GM21619 (cell line): ENCODE measurements at regions not wholly inside any gene's neighbourhood (a gene's known extent, or its start where the extent isn't known, plus 50 kb on each side); places are given as distances from the start of the nearest gene placed in this dataset.

Experiments
- ATAC-seq: cut with Tn5 transposase; IDR thresholded peaks from one replicate; pipeline ENCODE4 v1.9.1; 2021; ENCODE audit not compliant: unreplicated experiment

- no peak for ATAC-seq
Observed at GRCh38 chr1:172946814-172947507, 103.8 kb downstream of the TNFSF18 start.

- no peak for ATAC-seq
Observed at GRCh38 chr1:172948457-172948856, 102.3 kb downstream of the TNFSF18 start.

- no peak for ATAC-seq
Observed at GRCh38 chr1:172949096-172949495, 101.6 kb downstream of the TNFSF18 start.

GRCh38 chr1:172950528-172950927, 100.2 kb downstream of the TNFSF18 start:
- ATAC-seq, result no peak

GRCh38 chr1:172951730-172952365, 98.9 kb downstream of the TNFSF18 start:
- no peak for ATAC-seq

- no peak for ATAC-seq
Observed at GRCh38 chr1:172952516-172952915, 98.2 kb downstream of the TNFSF18 start.

- ATAC-seq, result no peak
Observed at GRCh38 chr1:172954476-172955150, 96.1 kb downstream of the TNFSF18 start.

- no peak for ATAC-seq
Observed at GRCh38 chr1:172955161-172955815, 95.5 kb downstream of the TNFSF18 start.

- ATAC-seq, result no peak
Observed at GRCh38 chr1:172956871-172957270, 93.9 kb downstream of the TNFSF18 start.

- no peak for ATAC-seq
Observed at GRCh38 chr1:172957491-172957890, 93.2 kb downstream of the TNFSF18 start.

GRCh38 chr1:172959571-172959970, 91.2 kb downstream of the TNFSF18 start:
- ATAC-seq, result no peak

GRCh38 chr1:172960019-172960418, 90.7 kb downstream of the TNFSF18 start:
- no peak for ATAC-seq

- no peak for ATAC-seq
Observed at GRCh38 chr1:172960454-172961208, 90.1 kb downstream of the TNFSF18 start.

- no peak for ATAC-seq
Observed at GRCh38 chr1:172964864-172965263, 85.9 kb downstream of the TNFSF18 start.

GRCh38 chr1:172966844-172967540, 83.7 kb downstream of the TNFSF18 start:
- no peak for ATAC-seq

GRCh38 chr1:172967936-172968335, 82.8 kb downstream of the TNFSF18 start:
- no peak for ATAC-seq

- no peak for ATAC-seq
Observed at GRCh38 chr1:172969611-172970010, 81.1 kb downstream of the TNFSF18 start.

GRCh38 chr1:172970186-172970585, 80.6 kb downstream of the TNFSF18 start:
- ATAC-seq, result no peak

- no peak for ATAC-seq
Observed at GRCh38 chr1:172971241-172971640, 79.5 kb downstream of the TNFSF18 start.

- ATAC-seq, result no peak
Observed at GRCh38 chr1:172972258-172972657, 78.5 kb downstream of the TNFSF18 start.
